ENCODE measurements at regions not wholly inside any gene's neighbourhood (a gene's known extent, or its start where the extent isn't known, plus 50 kb on each side); places are given as distances from the start of the nearest gene placed in this dataset.

- H3K9ac ChIP-seq (ENCODE audit: control insufficient read depth, insufficient read depth, low read length) = no peak overlapping the region
- no peaks in the 10 kb centered on the region for H3K36me3 ChIP-seq (ENCODE audit: control insufficient read depth in 2 of 2, insufficient read depth in 2 of 2, low read length in 1 of 2)
- ChIA-PET SMC1A (ENCODE audit: uncharacterized antibody, unreplicated experiment) (no interaction called here), RAD21 (ENCODE audit: unreplicated experiment) (no interaction called here), POLR2A (no interaction called here), CTCF (no interaction called here)
- H3K4me1 ChIP-seq (ENCODE audit: control insufficient read depth, insufficient read depth, low read length) = no peaks in the 10 kb centered on the region
- H3K79me2 ChIP-seq (ENCODE audit: control insufficient read depth, insufficient read depth, low read length) = no peaks in the 10 kb centered on the region
- no peak for DNase-seq (ENCODE audit: low read depth, low spot score)
- TF ChIP-seq NBN (IDR thresholded peaks at IDR 0.05) (no peak), SUPT20H (IDR thresholded peaks at IDR 0.05; ENCODE audit: borderline replicate concordance, control insufficient read depth, low read depth, low read length) (no peak), IKZF1 (conservative IDR thresholded peaks at IDR 0.05) (no peak), PKNOX1 (IDR thresholded peaks at IDR 0.05) (no peak), NR2F1 (conservative IDR thresholded peaks at IDR 0.05) (no peak), SREBF1 (IDR thresholded peaks at IDR 0.05; ENCODE audit: low read length) (no peak), IRF4 (IDR thresholded peaks at IDR 0.05; ENCODE audit: low read depth, low read length) (no peak), MEF2A (IDR thresholded peaks at IDR 0.05; ENCODE audit: insufficient read depth, low read depth, low read length) (no peak), PBX3 (IDR thresholded peaks at IDR 0.05; ENCODE audit: insufficient replicate concordance, low read depth, low read length) (no peak), GABPA (IDR thresholded peaks at IDR 0.05; ENCODE audit: low read depth) (no peak), HDGF (IDR thresholded peaks at IDR 0.05) (no peak), SMC3 (IDR thresholded peaks at IDR 0.05; ENCODE audit: borderline replicate concordance, low read length) (no peak), NFXL1 (IDR thresholded peaks at IDR 0.05; ENCODE audit: borderline replicate concordance) (no peak), ZNF592 (IDR thresholded peaks at IDR 0.05) (no peak)
- peaks cover 0 to 2% of the 10 kb centered on the region in 2 experiments; a peak in 3 of 4 replicates for H3K27me3 ChIP-seq (replicated peaks in 1 of 2; ENCODE audit: control insufficient read depth in 2 of 2, insufficient read depth in 2 of 2, low read length in 1 of 2)
- no TSS peak for BruUV-seq (replicated peaks)
- no peaks in the 10 kb centered on the region for H4K20me1 ChIP-seq (ENCODE audit: control insufficient read depth, insufficient read depth)
- H2AFZ ChIP-seq (ENCODE audit: control insufficient read depth, low read depth, low read length) = no peak overlapping the region
- H3K27ac ChIP-seq (ENCODE audit: control insufficient read depth, insufficient read depth) = no peak overlapping the region
- WGBS (ENCODE audit: insufficient coverage, insufficient replicate concordance, low lambda C conversion rate, missing lambda C conversion rate) = 27% methylated on average over 3 of the region's 3 CpGs
- in situ Hi-C loops (cut with MboI) (no loop called here), intact Hi-C loops (cut with micrococcal nuclease; ENCODE audit: unreplicated experiment) (no loop called here)
- no peak overlapping the region for H3K4me3 ChIP-seq
- no peak for FAIRE-seq
- H3K4me2 ChIP-seq (ENCODE audit: control insufficient read depth, insufficient read depth) = no peak overlapping the region
- no peak for ATAC-seq
- H3K9me3 ChIP-seq (replicated peaks; ENCODE audit: control insufficient read depth, insufficient read depth, low read length) = no peaks in the 10 kb centered on the region
Observed at GRCh38 chr3:184489268-184489841, 72.2 kb upstream of the EPHB3 start.
